Chondrocyte (in vitro differentiated cells): ENCODE measurements at regions not wholly inside any gene's neighbourhood (a gene's known extent, or its start where the extent isn't known, plus 50 kb on each side); places are given as distances from the start of the nearest gene placed in this dataset.

Experiments
- DNase-seq: peaks from one replicate; pipeline ENCODE4 v3.0.0; 2021; ENCODE audit warnings: mixed read lengths, low spot score
- H3K27ac Mint-ChIP-seq: one replicate; pipeline ENCODE4 v1.8.0; 2021; ENCODE audit warnings: mild to moderate bottlenecking, moderate library complexity, mixed read lengths; ENCODE audit not compliant: unreplicated experiment
- H3K27me3 Mint-ChIP-seq: 2 replicates; pipeline ENCODE4 v1.8.0; 2021; ENCODE audit warnings: low read depth, mixed read lengths
- H3K36me3 Mint-ChIP-seq: 2 replicates; pipeline ENCODE4 v1.8.0; 2021; ENCODE audit warnings: low read depth, mixed read lengths
- H3K4me1 Mint-ChIP-seq: 2 replicates; pipeline ENCODE4 v1.8.0; 2021; ENCODE audit warnings: low read depth, mild to moderate bottlenecking, mixed read lengths
- H3K4me3 Mint-ChIP-seq: one replicate; pipeline ENCODE4 v1.8.0; 2021; ENCODE audit warnings: mild to moderate bottlenecking, moderate library complexity, mixed read lengths; ENCODE audit not compliant: unreplicated experiment
- H3K9me3 Mint-ChIP-seq: 2 replicates; pipeline ENCODE4 v1.8.0; 2021; ENCODE audit warnings: low read depth, mixed read lengths
- CTCF ChIP-seq: fragments of 200-600 bp; sonication (generic); IDR thresholded peaks from 2 replicates; pipeline ENCODE4 v1.5.0; 2021; ENCODE audit warnings: antibody characterized with exemption, mild to moderate bottlenecking, moderate library complexity

- TF ChIP-seq CTCF, result no peak
- no peaks in the 10 kb centered on the region for H3K27me3 Mint-ChIP-seq
- no peaks in the 10 kb centered on the region for H3K9me3 Mint-ChIP-seq
- peaks cover 92% of the 10 kb centered on the region for H3K4me1 Mint-ChIP-seq
- no peak for DNase-seq
- H3K36me3 Mint-ChIP-seq, result no peaks in the 10 kb centered on the region
- no peak overlapping the region for H3K4me3 Mint-ChIP-seq
- H3K27ac Mint-ChIP-seq, result peak overlapping the region; percentile 35
Measured at GRCh38 chr7:130906575-130906974, 172.6 kb upstream of the KLF14 start.

GRCh38 chr7:130907439-130907838 is 173.4 kb upstream of the KLF14 start:
- Mint-ChIP-seq H3K27me3 (no peaks in the 10 kb centered on the region), H3K27ac (peak overlapping the region; percentile 76), H3K4me1 (peaks cover 92% of the 10 kb centered on the region)

GRCh38 chr7:130908345-130909160 is 174.5 kb upstream of the KLF14 start:
- DNase-seq, result no peak
- Mint-ChIP-seq H3K36me3 (no peaks in the 10 kb centered on the region), H3K4me3 (no peak overlapping the region), H3K27me3 (no peaks in the 10 kb centered on the region), H3K27ac (no peak overlapping the region), H3K9me3 (no peaks in the 10 kb centered on the region), H3K4me1 (peaks cover 90% of the 10 kb centered on the region)
- no peak for TF ChIP-seq CTCF

More at GRCh38 chr7:130907439-130907838, 173.4 kb upstream of the KLF14 start:
- no peak for TF ChIP-seq CTCF
- Mint-ChIP-seq H3K9me3 (no peaks in the 10 kb centered on the region), H3K4me3 (no peak overlapping the region), H3K36me3 (no peaks in the 10 kb centered on the region)
- no peak for DNase-seq

- no peaks in the 10 kb centered on the region for H3K9me3 Mint-ChIP-seq
Measured at GRCh38 chr7:130909161-130909836, 175.3 kb upstream of the KLF14 start.

More at GRCh38 chr7:130909161-130909836, 175.3 kb upstream of the KLF14 start:
- Mint-ChIP-seq H3K4me3 (peak overlapping the region; percentile 84), H3K4me1 (peaks cover 90% of the 10 kb centered on the region), H3K27ac (peak overlapping the region; percentile 100), H3K27me3 (no peaks in the 10 kb centered on the region), H3K36me3 (no peaks in the 10 kb centered on the region)
- DNase-seq, result no peak
- no peak for TF ChIP-seq CTCF
